ENCODE measurements at regions not wholly inside any gene's neighbourhood (a gene's known extent, or its start where the extent isn't known, plus 50 kb on each side); places are given as distances from the start of the nearest gene placed in this dataset.

DNA sequence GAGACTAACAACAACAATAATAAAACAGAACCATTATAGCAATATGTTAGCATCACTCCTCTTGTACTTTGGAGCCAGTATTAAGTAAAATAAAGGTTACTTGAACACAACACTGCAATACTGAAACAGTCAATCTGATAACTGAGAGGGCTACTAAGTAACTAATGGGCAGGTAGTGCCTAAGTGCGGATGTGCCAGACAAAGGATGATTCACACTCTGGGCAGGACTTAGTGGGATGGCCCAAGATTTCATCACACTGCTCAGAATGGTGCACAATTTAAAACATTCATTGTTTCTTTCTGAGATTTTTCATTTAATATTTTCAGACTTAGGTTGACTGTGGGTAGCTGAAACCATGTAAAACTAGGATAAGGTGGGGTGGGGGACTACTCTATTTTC lies 131.9 kb upstream of the CAND1 start:
- DNase-seq (ENCODE audit: extremely low read depth, low read depth) = no peak
- TF ChIP-seq, protein P1, sequence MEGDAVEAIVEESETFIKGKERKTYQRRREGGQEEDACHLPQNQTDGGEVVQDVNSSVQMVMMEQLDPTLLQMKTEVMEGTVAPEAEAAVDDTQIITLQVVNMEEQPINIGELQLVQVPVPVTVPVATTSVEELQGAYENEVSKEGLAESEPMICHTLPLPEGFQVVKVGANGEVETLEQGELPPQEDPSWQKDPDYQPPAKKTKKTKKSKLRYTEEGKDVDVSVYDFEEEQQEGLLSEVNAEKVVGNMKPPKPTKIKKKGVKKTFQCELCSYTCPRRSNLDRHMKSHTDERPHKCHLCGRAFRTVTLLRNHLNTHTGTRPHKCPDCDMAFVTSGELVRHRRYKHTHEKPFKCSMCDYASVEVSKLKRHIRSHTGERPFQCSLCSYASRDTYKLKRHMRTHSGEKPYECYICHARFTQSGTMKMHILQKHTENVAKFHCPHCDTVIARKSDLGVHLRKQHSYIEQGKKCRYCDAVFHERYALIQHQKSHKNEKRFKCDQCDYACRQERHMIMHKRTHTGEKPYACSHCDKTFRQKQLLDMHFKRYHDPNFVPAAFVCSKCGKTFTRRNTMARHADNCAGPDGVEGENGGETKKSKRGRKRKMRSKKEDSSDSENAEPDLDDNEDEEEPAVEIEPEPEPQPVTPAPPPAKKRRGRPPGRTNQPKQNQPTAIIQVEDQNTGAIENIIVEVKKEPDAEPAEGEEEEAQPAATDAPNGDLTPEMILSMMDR (IDR thresholded peaks at IDR 0.05; ENCODE audit: low read depth, low read length) = no peak

DNA sequence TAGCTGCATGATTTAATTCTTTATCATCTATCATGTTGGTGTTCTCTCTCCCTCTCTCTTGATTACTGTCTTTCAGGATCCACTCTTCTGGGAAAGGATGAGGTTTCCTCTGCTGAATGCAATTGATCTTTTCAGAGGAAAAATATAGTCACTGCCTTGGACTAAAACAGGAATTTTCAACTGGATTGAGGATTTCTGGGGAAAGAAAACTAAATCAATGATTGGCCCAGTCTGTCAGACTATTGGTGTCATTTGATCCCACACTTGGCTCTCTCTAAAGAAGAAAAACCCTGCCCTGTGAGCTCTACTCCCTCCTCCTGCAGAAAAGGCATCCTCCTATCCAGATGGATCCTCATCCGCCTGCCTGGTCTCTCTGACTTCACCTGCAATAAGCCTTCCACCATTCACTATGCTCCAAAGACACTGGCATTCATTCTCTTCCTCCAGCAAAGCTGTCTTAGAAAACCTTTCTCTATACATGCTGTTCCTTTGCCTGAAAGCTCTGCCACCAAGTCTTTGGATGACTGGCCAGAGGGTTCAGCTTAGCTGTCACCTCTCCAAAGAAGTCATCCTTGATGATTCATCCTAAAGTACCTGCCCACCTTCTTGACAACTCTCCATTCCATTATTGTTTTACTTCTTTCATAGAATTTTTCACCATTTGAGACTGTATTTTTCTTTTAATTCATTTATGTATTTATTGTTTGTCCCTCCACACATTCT lies 127.7 kb upstream of the CAND1 start:
- TF ChIP-seq, protein P1 (IDR thresholded peaks at IDR 0.05; ENCODE audit: low read depth, low read length) = no peak
- DNase-seq (ENCODE audit: extremely low read depth, low read depth) = no peak

DNA sequence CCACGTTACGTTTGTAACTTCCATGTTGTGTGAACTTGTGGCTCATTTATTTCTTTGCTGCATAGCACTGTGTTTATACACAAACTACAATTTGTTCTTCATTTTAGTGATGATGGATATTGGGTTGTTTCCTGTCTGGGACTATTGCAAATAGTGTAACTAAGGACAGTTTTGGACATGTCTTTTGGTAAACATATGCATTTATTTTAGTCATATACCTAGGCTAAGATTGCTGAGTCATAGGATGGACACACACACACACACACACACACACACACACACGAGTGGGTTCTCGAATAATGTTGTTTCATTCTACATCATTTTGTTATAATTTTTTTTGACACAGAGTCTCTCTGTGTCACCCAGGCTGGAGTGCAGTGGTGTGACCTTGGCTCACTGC lies 123.5 kb upstream of the CAND1 start:
- TF ChIP-seq, protein P1 (IDR thresholded peaks at IDR 0.05; ENCODE audit: low read depth, low read length) = no peak
- DNase-seq (ENCODE audit: extremely low read depth, low read depth) = no peak

DNA sequence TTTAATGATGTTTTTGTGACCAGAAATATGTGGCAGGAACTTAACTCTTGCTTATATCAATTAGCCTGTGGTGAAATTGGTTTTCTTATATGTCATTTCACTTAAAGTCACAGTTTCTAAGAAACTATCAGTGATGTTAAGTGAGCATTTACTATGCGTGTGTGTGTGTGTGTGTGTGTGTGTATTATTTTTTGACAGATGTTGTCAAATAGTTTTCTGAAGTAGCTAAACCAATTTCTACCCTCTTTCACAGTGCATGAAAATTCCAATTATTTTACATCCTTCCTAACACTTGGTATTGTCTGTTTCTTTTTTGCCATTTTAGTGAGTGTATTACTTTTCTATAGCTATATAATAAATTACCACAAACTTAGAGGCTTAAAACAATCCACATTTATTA lies 122.1 kb upstream of the CAND1 start:
- DNase-seq (ENCODE audit: extremely low read depth, low read depth) = no peak
- TF ChIP-seq, protein P1 (IDR thresholded peaks at IDR 0.05; ENCODE audit: low read depth, low read length) = no peak

DNA sequence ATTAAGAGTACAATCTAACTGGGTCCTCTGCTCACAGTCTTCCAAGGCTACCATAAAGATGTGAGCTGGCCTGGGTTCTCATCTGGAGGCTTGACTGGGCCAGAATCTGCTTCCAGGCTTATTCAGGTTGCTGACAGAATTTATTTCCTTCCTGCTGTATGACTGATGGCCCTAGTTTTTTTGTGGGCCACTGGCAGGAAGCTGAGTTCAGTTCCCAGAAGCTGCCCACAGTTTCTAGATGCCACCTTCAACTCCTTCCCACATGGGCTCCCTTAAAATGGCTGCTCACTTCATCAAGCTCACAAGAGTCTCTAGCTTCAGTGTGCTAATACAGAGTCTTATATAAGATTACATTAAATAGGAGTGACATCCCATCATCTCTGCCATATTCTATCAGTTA lies 121.7 kb upstream of the CAND1 start:
- no peak for DNase-seq (ENCODE audit: extremely low read depth, low read depth)
- TF ChIP-seq, protein P1 (IDR thresholded peaks at IDR 0.05; ENCODE audit: low read depth, low read length) = no peak

DNA sequence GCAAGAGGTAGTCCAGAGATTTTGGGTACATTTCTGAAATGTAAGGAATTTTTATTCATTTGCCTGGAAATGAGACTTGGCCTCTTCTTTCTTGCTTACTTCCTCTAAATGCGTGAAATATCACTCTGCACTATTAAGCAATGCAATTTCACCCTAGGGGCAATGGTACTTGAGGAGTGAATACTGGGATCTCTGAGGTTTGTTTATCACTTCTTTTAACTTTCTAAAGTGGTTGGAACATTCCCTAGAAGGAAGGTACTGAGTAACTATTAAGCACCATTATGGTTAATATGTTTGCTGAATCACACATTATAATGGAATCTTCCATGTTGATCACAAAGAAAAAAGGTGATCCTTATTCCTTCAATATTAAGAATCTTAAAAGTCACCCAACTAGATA lies 120.9 kb upstream of the CAND1 start:
- TF ChIP-seq, protein P1 (IDR thresholded peaks at IDR 0.05; ENCODE audit: low read depth, low read length) = no peak

DNA sequence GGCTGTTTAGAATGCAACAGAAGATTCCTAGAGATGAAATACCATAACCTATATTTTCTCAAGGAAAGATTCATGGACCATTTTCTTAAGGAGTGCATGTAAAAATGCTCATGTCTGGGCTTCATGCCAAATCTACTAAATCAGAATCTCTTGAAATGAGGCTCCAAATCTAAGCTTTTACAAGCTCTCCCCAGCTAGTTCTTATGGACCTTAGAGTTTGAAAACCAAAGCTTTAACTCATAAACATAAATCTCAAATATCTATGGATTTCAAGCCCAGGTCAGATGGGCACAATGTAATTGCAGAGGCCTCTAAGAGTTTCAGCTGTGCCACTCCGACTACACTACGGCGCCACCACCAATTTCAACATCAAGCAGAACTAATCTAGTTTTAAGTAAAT lies 117.3 kb upstream of the CAND1 start:
- TF ChIP-seq, protein P1 (IDR thresholded peaks at IDR 0.05; ENCODE audit: low read depth, low read length) = no peak

More for the DNA sequence above, 120.9 kb upstream of the CAND1 start:
- no peak for DNase-seq (ENCODE audit: extremely low read depth, low read depth)

More for the DNA sequence above, 117.3 kb upstream of the CAND1 start:
- DNase-seq (ENCODE audit: extremely low read depth, low read depth) = no peak
